Transverse colon (tissue), 4 donors: ENCODE measurements at regions not wholly inside any gene's neighbourhood (a gene's known extent, or its start where the extent isn't known, plus 50 kb on each side); places are given as distances from the start of the nearest gene placed in this dataset.

Experiments used
- DNase-seq: peaks from one replicate; pipeline ENCODE4 v3.0.0-alpha.2; 2019
- H3K27ac ChIP-seq, 4 donors: fragments of 200-600 bp; sonication (generic); 2 replicates each; pipeline ENCODE4 v1.5.1; 2016 to 2018; ENCODE audit warnings: inconsistent platforms in 4 of 4
- H3K27me3 ChIP-seq: fragments of 200-600 bp; sonication (generic); 2 replicates; pipeline ENCODE4 v1.5.1; 2017; ENCODE audit warnings: inconsistent platforms
- H3K36me3 ChIP-seq, 4 donors: fragments of 200-600 bp; sonication (generic); 2 replicates each; pipeline ENCODE4 v1.5.1; 2017 to 2019; ENCODE audit warnings: inconsistent platforms in 4 of 4
- H3K4me1 ChIP-seq, 4 donors: fragments of 200-600 bp; sonication (generic); 2 replicates each; pipeline ENCODE4 v1.5.1; 2017 to 2020; ENCODE audit warnings: inconsistent platforms in 4 of 4
- H3K4me3 ChIP-seq, 4 donors: fragments of 200-600 bp; sonication (generic); 1 replicate in 1 of 4; 2 replicates in 3 of 4; pipeline versions ENCODE4 v1.5.1 to v1.6.1; 2017 to 2019; ENCODE audit warnings: inconsistent platforms in 4 of 4
- H3K9me3 ChIP-seq, 2 donors: fragments of 200-600 bp; sonication (generic); 2 replicates each; pipeline ENCODE4 v1.5.1; 2017 to 2019; ENCODE audit warnings: inconsistent platforms in 2 of 2
- CTCF ChIP-seq, 5 experiments: fragments of 200-600 bp in 3 of 5; fragments of 450-650 bp in 2 of 5; sonication (generic) in 3 of 5; IDR thresholded peaks; 1 replicate in 2 of 5; 2 replicates in 3 of 5; pipeline ENCODE4 v1.5.1; 2016 to 2017; ENCODE audit warnings: antibody characterized with exemption in 5 of 5, inconsistent platforms in 3 of 5, mild to moderate bottlenecking in 2 of 5, moderate library complexity in 1 of 5
- EP300 ChIP-seq: sonication (generic); formaldehyde crosslinking; IDR thresholded peaks from one replicate; pipeline ENCODE4 v1.6.1; 2017; ENCODE audit warnings: antibody characterized with exemption, low read depth
- POLR2A ChIP-seq: fragments of 450-650 bp; IDR thresholded peaks from one replicate; pipeline ENCODE4 v1.6.1; 2016; ENCODE audit warnings: antibody characterized with exemption, mild to moderate bottlenecking, moderate library complexity
- POLR2AphosphoS5 ChIP-seq, 3 donors: sonication (generic); formaldehyde crosslinking; IDR thresholded peaks; one replicate each; pipeline ENCODE4 v1.6.1; 2016; ENCODE audit warnings: antibody characterized with exemption in 3 of 3
- WGBS, 2 donors: methylation state at CpG; one replicate each; pipeline ENCODE4 v1.1.5; 2018; ENCODE audit warnings: low coverage in 1 of 2; 5-methylcytosine and 5-hydroxymethylcytosine counted together
- in situ Hi-C, 4 donors: fragments of 200-750 bp; cut with MboI; loops; one replicate each; pipeline versions ENCODE4 v1.15.0 to v1.15.1; 2017; ENCODE audit warnings: low sequenced_read_pairs in 3 of 4, low pct_ligation_motif_present in 1 of 4, low pct_unique_long_range_greater_than_20kb in 1 of 4
- intact Hi-C: fragments of 100-400 bp; cut with DNase I; formaldehyde crosslinking; loops from one replicate; pipeline ENCODE4 v1.15.1; 2023; ENCODE audit warnings: low total_unique reads

- TF ChIP-seq POLR2A (no peak), POLR2AphosphoS5 (IDR thresholded peaks at IDR 0.05) (no peak), CTCF (IDR thresholded peaks at IDR 0.05) (peak; percentile 47 to 71 (median 63)), EP300 (no peak)
- no peaks in the 10 kb centered on the region for H3K27me3 ChIP-seq
- no peaks in the 10 kb centered on the region for H3K9me3 ChIP-seq
- in situ Hi-C loops (loop anchor here in 1 of 4 donors (25.0 kb wide), 1 partner anchor 911 kb away; no protein-coding TSS in a partner anchor), intact Hi-C loops (no loop called here)
- no peaks in the 10 kb centered on the region for H3K36me3 ChIP-seq
- DNase-seq, result no peak
- 0% methylated on average over 2 of the region's 2 CpGs for WGBS, 2 donors
- no peak overlapping the region for H3K27ac ChIP-seq
- no peak overlapping the region for H3K4me3 ChIP-seq
- no peaks in the 10 kb centered on the region for H3K4me1 ChIP-seq
Measured at GRCh38 chr14:45426685-45427282, 173.8 kb upstream of the MIS18BP1 start.

GRCh38 chr14:45406942-45407341, 153.9 kb upstream of the MIS18BP1 start:
- Histone ChIP-seq H3K36me3 (no peaks in the 10 kb centered on the region), H3K27ac (no peak overlapping the region), H3K4me1 (no peaks in the 10 kb centered on the region), H3K27me3 (no peaks in the 10 kb centered on the region), H3K9me3 (no peaks in the 10 kb centered on the region), H3K4me3 (no peak overlapping the region)
- no peak for DNase-seq
- WGBS, 2 donors, result 56 to 66% methylated on average over 2 of the region's 2 CpGs
- in situ Hi-C loops, result no loop called here
- intact Hi-C loops, result no loop called here
- TF ChIP-seq CTCF (IDR thresholded peaks at IDR 0.05) (no peak), EP300 (no peak), POLR2AphosphoS5 (IDR thresholded peaks at IDR 0.05) (no peak), POLR2A (no peak)

- Histone ChIP-seq H3K36me3 (no peaks in the 10 kb centered on the region), H3K4me3 (no peak overlapping the region), H3K27me3 (no peaks in the 10 kb centered on the region), H3K9me3 (no peaks in the 10 kb centered on the region), H3K27ac (no peak overlapping the region), H3K4me1 (no peaks in the 10 kb centered on the region)
- in situ Hi-C loops, result no loop called here
- intact Hi-C loops, result no loop called here
- DNase-seq, result no peak
- TF ChIP-seq POLR2AphosphoS5 (IDR thresholded peaks at IDR 0.05) (no peak), POLR2A (no peak), EP300 (no peak), CTCF (IDR thresholded peaks at IDR 0.05) (no peak)
- 51 to 71% methylated on average over 4 of the region's 4 CpGs for WGBS, 2 donors
Measured at GRCh38 chr14:45400950-45401640, 148.1 kb upstream of the MIS18BP1 start.

- Histone ChIP-seq H3K27ac (no peak overlapping the region), H3K4me1 (no peaks in the 10 kb centered on the region), H3K4me3 (no peak overlapping the region), H3K36me3 (no peaks in the 10 kb centered on the region), H3K27me3 (no peaks in the 10 kb centered on the region), H3K9me3 (no peaks in the 10 kb centered on the region)
- DNase-seq, result no peak
- WGBS, 2 donors, result 63% methylated on average over 1 of the region's 1 CpG; no CpG with 5 or more reads in 1 of the 2 donors
- no peak for TF ChIP-seq EP300
- no peak for TF ChIP-seq POLR2AphosphoS5 (IDR thresholded peaks at IDR 0.05)
- no peak for TF ChIP-seq CTCF (IDR thresholded peaks at IDR 0.05)
- TF ChIP-seq POLR2A, result no peak
- in situ Hi-C loops (no loop called here), intact Hi-C loops (no loop called here)
Measured at GRCh38 chr14:45400509-45400908, 147.5 kb upstream of the MIS18BP1 start.
